AG04449 (cell line): ENCODE measurements at regions not wholly inside any gene's neighbourhood (a gene's known extent, or its start where the extent isn't known, plus 50 kb on each side); places are given as distances from the start of the nearest gene placed in this dataset.

Experiments used
- CTCF ChIA-PET: fragments of 350-600 bp; formaldehyde crosslinking; extraction: SDS; loops from one replicate; lab custom pipeline; 2021; ENCODE audit warnings: antibody characterized with exemption; lab: Yijun Ruan, JAX
- POLR2A ChIA-PET: fragments of 400-600, 350-600 bp; formaldehyde crosslinking; extraction: SDS; loops from one replicate; lab custom pipeline; 2020; ENCODE audit warnings: antibody characterized with exemption, inconsistent platforms; lab: Yijun Ruan, JAX
- DNase-seq: peaks from one replicate; pipeline ENCODE4 v3.0.0-alpha.2; 2010; ENCODE audit warnings: low read depth, low spot score
- H3K4me3 ChIP-seq: 2 replicates; pipeline ENCODE4 v1.5.1; 2011; ENCODE audit warnings: low read depth, mild to moderate bottlenecking, control low read depth, low read length
- TF ChIP-seq, protein P1 (sequence below): IDR thresholded peaks from one replicate; pipeline ENCODE4 v1.5.1; 2011; ENCODE audit warnings: mild to moderate bottlenecking, moderate library complexity, low read length, control low read depth, inconsistent platforms; ENCODE audit not compliant: insufficient read depth; ENCODE audit errors: missing control alignments

DNA sequence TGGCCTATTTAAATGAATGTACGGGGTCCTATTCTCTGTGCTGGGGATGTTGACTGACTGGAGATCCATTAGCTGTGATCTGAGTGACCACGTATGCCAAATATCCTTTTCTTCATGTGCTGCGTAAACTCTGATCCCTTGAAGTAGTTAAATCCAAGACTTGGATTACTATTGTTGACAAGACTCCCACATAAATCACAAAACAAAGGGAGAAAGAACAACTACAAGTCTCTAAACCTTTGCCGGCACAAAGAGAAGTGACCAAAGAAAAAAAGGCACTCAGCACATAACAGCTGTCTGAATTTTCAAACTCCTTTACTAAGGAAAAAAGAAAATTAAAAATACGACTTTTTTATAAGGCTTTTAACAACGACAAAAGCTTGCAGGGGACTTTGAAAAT is 559.9 kb upstream of the CDH8 start:
- no peak for DNase-seq
- TF ChIP-seq, protein P1, sequence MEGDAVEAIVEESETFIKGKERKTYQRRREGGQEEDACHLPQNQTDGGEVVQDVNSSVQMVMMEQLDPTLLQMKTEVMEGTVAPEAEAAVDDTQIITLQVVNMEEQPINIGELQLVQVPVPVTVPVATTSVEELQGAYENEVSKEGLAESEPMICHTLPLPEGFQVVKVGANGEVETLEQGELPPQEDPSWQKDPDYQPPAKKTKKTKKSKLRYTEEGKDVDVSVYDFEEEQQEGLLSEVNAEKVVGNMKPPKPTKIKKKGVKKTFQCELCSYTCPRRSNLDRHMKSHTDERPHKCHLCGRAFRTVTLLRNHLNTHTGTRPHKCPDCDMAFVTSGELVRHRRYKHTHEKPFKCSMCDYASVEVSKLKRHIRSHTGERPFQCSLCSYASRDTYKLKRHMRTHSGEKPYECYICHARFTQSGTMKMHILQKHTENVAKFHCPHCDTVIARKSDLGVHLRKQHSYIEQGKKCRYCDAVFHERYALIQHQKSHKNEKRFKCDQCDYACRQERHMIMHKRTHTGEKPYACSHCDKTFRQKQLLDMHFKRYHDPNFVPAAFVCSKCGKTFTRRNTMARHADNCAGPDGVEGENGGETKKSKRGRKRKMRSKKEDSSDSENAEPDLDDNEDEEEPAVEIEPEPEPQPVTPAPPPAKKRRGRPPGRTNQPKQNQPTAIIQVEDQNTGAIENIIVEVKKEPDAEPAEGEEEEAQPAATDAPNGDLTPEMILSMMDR, result no peak
- POLR2A ChIA-PET, result no interaction called here
- CTCF ChIA-PET, result no interaction called here
- no peak overlapping the region for H3K4me3 ChIP-seq

DNA sequence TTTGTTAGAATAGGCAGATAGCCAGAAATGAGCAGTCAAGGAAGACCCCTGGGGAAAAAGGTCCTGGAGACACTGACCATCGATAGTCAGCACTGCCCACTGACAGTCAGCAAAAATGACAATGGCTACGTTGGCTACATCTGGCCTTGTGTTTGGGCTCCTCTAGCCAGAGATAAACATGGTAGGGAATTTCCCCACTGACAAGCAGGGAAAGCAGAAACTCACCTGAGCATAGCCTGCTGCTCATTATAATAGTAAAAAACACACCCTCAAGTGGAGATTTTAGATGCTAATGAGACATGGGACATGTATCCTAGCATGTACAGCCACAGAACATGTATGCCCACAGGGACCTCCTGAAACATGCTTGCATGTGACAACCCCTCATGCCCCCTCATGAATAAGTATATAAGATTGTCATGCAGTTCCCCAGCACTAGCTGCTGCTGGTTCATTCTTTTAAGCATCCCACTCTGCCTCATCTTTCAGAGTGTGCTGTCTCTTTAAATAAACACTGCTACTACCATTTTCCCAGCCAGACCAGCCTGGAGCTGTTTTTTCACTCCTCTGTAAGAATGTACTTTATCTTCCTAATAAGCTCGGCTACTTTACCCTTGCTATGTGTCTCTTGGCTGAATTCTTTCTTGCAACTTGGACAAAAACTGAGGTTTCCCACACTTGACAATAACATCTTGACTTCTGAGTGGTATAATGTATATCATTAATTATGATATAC is 550.1 kb upstream of the CDH8 start:
- TF ChIP-seq, protein P1, result no peak
- ChIA-PET CTCF (no interaction called here), POLR2A (no interaction called here)

DNA sequence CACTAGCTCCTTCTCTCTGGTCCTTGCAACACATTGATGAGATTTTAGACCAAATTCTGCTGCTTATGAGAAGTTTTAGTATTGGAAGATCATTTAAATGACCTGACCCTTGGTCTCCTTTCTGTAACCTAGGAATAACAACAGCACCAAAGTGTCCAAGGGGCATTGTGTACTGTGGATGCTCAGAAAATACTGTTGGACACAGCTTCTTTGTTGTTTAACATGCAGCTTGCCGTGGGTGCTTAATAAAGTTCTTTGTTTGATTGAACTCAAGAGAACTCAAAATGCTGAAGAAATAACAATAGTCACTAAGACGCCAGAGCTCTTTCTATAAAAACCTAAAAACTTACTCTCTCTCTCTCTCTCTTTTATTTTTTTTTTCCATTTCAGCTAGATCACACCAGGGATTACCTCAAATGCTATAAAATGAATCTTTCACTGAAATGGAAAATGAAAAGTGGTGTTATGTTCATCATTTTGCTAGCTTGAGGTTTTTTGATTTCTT is 548.9 kb upstream of the CDH8 start:
- ChIA-PET POLR2A (no interaction called here), CTCF (no interaction called here)
- TF ChIP-seq, protein P1, result no peak
- no peak overlapping the region for H3K4me3 ChIP-seq
- DNase-seq, result no peak

More for the DNA sequence above, 550.1 kb upstream of the CDH8 start:
- H3K4me3 ChIP-seq, result no peak overlapping the region
- DNase-seq, result no peak

DNA sequence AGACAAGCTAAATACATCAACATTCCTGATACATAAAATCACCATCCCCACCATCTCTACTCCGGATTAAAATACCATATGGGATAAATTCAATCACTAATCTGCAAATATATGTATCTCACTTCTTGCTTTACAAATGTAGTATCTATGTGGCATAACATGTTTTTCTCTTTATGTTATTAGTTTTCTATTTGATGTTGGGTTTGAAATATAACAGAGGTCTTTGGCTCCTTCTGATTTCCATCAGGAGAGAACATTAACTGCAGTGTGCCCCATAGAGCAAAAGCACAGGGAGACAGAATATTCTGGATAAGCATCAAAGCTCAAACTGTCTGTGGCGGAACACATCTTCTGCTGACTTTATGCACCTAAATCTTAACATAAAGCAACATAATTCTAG is 547.2 kb upstream of the CDH8 start:
- TF ChIP-seq, protein P1, result no peak

DNA sequence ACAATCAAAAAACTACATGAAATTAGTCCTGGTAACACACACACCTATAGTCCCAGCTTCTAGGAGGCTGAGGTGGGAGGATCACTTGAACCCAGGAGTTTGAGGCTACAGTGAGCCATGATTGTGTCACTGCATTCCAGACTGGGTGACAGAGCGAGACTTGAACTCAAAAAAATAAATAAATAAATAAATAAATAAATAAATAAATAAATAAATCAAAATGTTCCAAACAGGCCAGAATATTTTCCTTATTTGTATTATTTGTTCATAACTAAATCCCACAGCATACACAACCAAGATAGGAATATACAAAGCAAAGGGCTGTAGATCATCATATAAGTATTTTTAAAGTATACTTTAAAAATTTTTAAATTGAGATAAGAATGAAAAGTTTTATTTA is 537.2 kb upstream of the CDH8 start:
- no peak for DNase-seq
- H3K4me3 ChIP-seq, result no peak overlapping the region
- POLR2A ChIA-PET, result no interaction called here

More for the DNA sequence above, 547.2 kb upstream of the CDH8 start:
- DNase-seq, result no peak
- H3K4me3 ChIP-seq, result no peak overlapping the region
- POLR2A ChIA-PET, result no interaction called here
- CTCF ChIA-PET, result no interaction called here

DNA sequence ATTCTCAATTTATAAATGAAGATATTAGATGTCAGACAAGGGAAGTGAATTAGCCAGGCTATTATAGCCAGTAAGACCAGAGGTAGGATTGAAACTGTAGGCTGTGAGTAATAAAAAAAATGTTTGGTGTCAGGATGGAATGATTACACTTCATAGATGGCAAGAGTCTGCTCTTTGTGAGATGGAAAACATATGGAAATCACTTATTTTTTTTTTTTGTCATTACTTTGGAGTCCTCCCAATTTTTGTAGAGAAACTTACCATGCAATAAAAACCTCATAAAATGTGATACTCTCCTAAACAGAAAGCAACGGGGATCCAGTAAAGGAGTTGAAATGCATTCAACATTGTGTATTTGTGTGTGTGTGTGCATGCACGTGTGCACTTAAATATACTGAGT is 532.7 kb upstream of the CDH8 start:
- TF ChIP-seq, protein P1, result no peak
- no peak overlapping the region for H3K4me3 ChIP-seq
- POLR2A ChIA-PET, result no interaction called here
- CTCF ChIA-PET, result no interaction called here
- no peak for DNase-seq

More for the DNA sequence above, 537.2 kb upstream of the CDH8 start:
- CTCF ChIA-PET, result no interaction called here
- TF ChIP-seq, protein P1, result no peak
